ENCODE measurements at regions not wholly inside any gene's neighbourhood (a gene's known extent, or its start where the extent isn't known, plus 50 kb on each side); places are given as distances from the start of the nearest gene placed in this dataset.

DNA sequence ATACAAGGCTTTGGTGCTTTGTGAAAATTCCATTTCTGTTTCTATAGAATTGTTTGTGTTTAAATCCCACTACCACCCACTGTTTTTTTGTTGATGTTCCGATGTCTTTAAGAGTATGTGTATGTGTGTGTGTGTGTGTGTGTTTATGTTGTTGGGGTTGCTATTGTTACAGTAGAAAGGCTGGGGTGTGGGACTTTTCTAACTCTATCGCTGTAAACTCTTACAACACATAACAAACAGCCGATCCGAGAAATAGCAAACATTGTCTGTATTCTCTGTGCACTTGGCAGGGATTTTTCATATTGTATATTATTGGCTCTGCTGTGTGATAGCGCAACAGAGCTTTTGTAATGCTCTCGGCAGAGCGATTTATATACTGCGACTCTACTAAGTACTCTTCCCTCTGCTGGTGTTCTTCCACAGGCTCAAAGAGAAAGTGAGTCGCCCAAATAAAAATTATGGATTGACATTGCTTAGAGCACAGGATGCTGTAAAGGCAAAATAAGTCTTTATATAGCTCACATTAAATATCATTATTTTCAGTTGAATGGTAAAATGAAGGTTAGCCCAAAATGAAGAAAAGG lies 492.2 kb upstream of the ARRDC3 start:
- no peak for TF ChIP-seq ZFX (IDR thresholded peaks at IDR 0.05)
- TF ChIP-seq, protein P1, sequence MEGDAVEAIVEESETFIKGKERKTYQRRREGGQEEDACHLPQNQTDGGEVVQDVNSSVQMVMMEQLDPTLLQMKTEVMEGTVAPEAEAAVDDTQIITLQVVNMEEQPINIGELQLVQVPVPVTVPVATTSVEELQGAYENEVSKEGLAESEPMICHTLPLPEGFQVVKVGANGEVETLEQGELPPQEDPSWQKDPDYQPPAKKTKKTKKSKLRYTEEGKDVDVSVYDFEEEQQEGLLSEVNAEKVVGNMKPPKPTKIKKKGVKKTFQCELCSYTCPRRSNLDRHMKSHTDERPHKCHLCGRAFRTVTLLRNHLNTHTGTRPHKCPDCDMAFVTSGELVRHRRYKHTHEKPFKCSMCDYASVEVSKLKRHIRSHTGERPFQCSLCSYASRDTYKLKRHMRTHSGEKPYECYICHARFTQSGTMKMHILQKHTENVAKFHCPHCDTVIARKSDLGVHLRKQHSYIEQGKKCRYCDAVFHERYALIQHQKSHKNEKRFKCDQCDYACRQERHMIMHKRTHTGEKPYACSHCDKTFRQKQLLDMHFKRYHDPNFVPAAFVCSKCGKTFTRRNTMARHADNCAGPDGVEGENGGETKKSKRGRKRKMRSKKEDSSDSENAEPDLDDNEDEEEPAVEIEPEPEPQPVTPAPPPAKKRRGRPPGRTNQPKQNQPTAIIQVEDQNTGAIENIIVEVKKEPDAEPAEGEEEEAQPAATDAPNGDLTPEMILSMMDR (conservative IDR thresholded peaks at IDR 0.05), result no peak
